PC-9 (cell line): ENCODE measurements at regions not wholly inside any gene's neighbourhood (a gene's known extent, or its start where the extent isn't known, plus 50 kb on each side); places are given as distances from the start of the nearest gene placed in this dataset.

Experiments used
- CTCF ChIP-seq: fragments of 200-600 bp; sonication (generic); conservative IDR thresholded peaks from 2 replicates; pipeline ENCODE4 v1.6.1; 2017; ENCODE audit warnings: mixed run types, antibody characterized with exemption, mild to moderate bottlenecking, moderate library complexity
- EZH2 ChIP-seq: fragments of 200-600 bp; sonication (generic); IDR thresholded peaks from 2 replicates; pipeline ENCODE4 v1.8.0; 2017; ENCODE audit warnings: antibody characterized with exemption, low read depth

DNA sequence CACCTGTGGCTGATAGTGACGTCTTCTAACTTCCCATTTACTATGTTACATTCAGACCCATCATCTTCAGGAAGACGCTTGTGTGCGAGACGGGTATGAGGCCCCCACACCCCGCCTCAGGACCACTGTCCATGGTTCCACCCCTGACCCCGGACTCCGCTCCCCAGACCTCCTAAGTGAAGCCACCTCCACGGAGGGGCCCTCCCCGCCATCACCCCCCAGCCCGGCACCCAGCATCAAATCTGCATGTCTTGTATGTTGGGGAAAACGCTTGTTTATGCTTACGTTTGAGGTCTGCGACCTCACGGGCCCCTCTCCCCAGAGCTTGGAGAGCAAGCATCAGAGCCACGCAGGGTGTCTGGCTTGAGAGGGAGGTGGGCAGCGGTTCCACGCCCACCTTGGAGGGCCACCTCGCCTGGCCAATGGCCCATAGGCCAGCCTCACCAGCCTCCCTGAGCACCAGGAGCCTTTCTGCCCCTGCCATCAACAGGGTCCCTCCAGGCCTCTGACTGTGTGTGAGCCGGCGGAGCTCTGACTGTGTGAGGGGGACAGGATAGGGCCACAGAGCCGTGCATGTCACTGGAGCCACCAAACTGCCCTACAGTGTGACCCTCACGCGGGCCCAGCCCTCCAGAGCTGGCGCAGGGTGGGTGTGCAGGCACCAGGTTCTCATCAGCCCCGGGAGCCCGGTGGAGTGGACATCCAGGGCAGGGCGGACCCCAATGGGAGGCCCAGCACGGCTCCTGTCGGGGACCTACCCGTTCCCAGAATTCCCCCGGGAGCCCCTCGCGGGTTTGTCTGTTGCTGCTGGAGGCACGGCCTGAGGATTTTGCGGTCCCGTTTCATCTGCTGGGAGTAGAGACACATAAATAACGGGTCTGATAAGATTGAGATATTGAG lies 88.4 kb upstream of the NKX1-1 start:
- TF ChIP-seq CTCF: no peak
- no peak for TF ChIP-seq EZH2
